OCI-LY7 (cell line): ENCODE measurements at regions not wholly inside any gene's neighbourhood (a gene's known extent, or its start where the extent isn't known, plus 50 kb on each side); places are given as distances from the start of the nearest gene placed in this dataset.

Source experiments
- BruUV-seq: library from RNA; stranded (reverse); fragments of 400-500 nt; replicated peaks from 2 replicates; lab custom pipeline; 2021; lab: Mats Ljungman, UMichigan
- CTCF ChIA-PET: fragments of 300-600 bp; sonication (Branson Sonifier 250); formaldehyde crosslinking; loops from one replicate; lab custom pipeline; 2022; ENCODE audit warnings: antibody characterized with exemption; ENCODE audit not compliant: unreplicated experiment; lab: Charles Lee
- POLR2A ChIA-PET: fragments of 300-600 bp; sonication (Branson Sonifier 250); formaldehyde crosslinking; loops from one replicate; lab custom pipeline; 2022; ENCODE audit warnings: antibody characterized with exemption; lab: Charles Lee
- DNase-seq: peaks from one replicate; pipeline ENCODE4 v3.0.0-alpha.2; 2015; ENCODE audit warnings: low spot score
- H2AFZ ChIP-seq: fragments of 200-600 bp; sonication (generic), shearing (Covaris generic); 2 replicates; pipeline ENCODE4 v1.6.1; 2014; ENCODE audit warnings: mild to moderate bottlenecking, antibody characterized with exemption, low read length, moderate library complexity
- H3K27ac ChIP-seq: fragments of 200-600 bp; sonication (generic); 2 replicates; pipeline ENCODE4 v1.5.1; 2014; ENCODE audit warnings: mixed run types, low read depth, mild to moderate bottlenecking, moderate library complexity, low read length, inconsistent platforms; ENCODE audit not compliant: poor library complexity, severe bottlenecking
- H3K36me3 ChIP-seq: fragments of 200-600 bp; sonication (generic); 2 replicates; pipeline ENCODE4 v1.6.1; 2014; ENCODE audit warnings: mild to moderate bottlenecking, antibody characterized with exemption, low read length, moderate library complexity, mixed read lengths; ENCODE audit not compliant: insufficient read depth
- H3K4me1 ChIP-seq: fragments of 200-600 bp; sonication (generic); 2 replicates; pipeline ENCODE4 v1.5.1; 2014; ENCODE audit warnings: mild to moderate bottlenecking, low read length; ENCODE audit not compliant: insufficient read depth, poor library complexity, severe bottlenecking
- H3K4me2 ChIP-seq: fragments of 200-600 bp; sonication (generic); 2 replicates; pipeline ENCODE4 v1.6.1; 2014; ENCODE audit warnings: mild to moderate bottlenecking, low read length
- H3K4me3 ChIP-seq: fragments of 200-600 bp; sonication (generic); 2 replicates; pipeline ENCODE4 v1.5.1; 2014; ENCODE audit warnings: mild to moderate bottlenecking, low read depth, low read length; ENCODE audit not compliant: poor library complexity, severe bottlenecking
- H3K79me2 ChIP-seq: fragments of 200-600 bp; sonication (generic); 2 replicates; pipeline ENCODE4 v1.6.1; 2016; ENCODE audit warnings: low read depth, mild to moderate bottlenecking, low read length, moderate library complexity, mixed read lengths; ENCODE audit not compliant: insufficient read depth
- H3K9me2 ChIP-seq: fragments of 200-600 bp; sonication (generic); 2 replicates; pipeline ENCODE4 v1.6.1; 2016; ENCODE audit warnings: mild to moderate bottlenecking, low read length, mixed read lengths; ENCODE audit not compliant: insufficient read depth
- H3K9me3 ChIP-seq: fragments of 200-600 bp; sonication (generic); 2 replicates; pipeline ENCODE4 v1.6.1; 2014; ENCODE audit warnings: mild to moderate bottlenecking, mixed run types, low read length, mixed read lengths
- H4K20me1 ChIP-seq: fragments of 200-600 bp; sonication (generic); 2 replicates; pipeline ENCODE4 v1.6.1; 2014; ENCODE audit warnings: mild to moderate bottlenecking, antibody characterized with exemption, low read length, moderate library complexity, mixed read lengths; ENCODE audit not compliant: insufficient read depth
- CTCF ChIP-seq: fragments of 200-600 bp; sonication (generic); conservative IDR thresholded peaks from 2 replicates; pipeline ENCODE4 v1.5.1; 2014; ENCODE audit warnings: mild to moderate bottlenecking, antibody characterized with exemption, low read length, moderate library complexity, mixed read lengths
- EZH2phosphoT487 ChIP-seq: fragments of 200-600 bp; sonication (generic); IDR thresholded peaks from 2 replicates; pipeline ENCODE4 v1.6.1; 2018; ENCODE audit warnings: low read depth, borderline replicate concordance, mild to moderate bottlenecking, mixed run types, antibody characterized with exemption, low read length, moderate library complexity, mixed read lengths
- intact Hi-C: fragments of 100-400 bp; cut with micrococcal nuclease; formaldehyde crosslinking; loops from one replicate; pipeline ENCODE4 v1.10.0; 2022; ENCODE audit not compliant: unreplicated experiment

- Histone ChIP-seq H3K36me3 (no peaks in the 10 kb centered on the region), H4K20me1 (no peaks in the 10 kb centered on the region), H3K27ac (no peak overlapping the region), H3K9me2 (no peaks in the 10 kb centered on the region), H3K9me3 (no peaks in the 10 kb centered on the region), H2AFZ (no peak overlapping the region), H3K79me2 (no peaks in the 10 kb centered on the region), H3K4me2 (no peak overlapping the region), H3K4me3 (no peak overlapping the region), H3K4me1 (no peaks in the 10 kb centered on the region)
- intact Hi-C loops, result no loop called here
- ChIA-PET POLR2A (no interaction called here), CTCF (no interaction called here)
- BruUV-seq, result no TSS peak
- DNase-seq, result no peak
- TF ChIP-seq EZH2phosphoT487 (no peak), CTCF (no peak)
These were observed 232.4 kb downstream of the MEIS1 start for GRCh38 chr2:66667301-66667700.

- Histone ChIP-seq H4K20me1 (no peaks in the 10 kb centered on the region), H2AFZ (no peak overlapping the region), H3K79me2 (no peaks in the 10 kb centered on the region), H3K9me3 (no peaks in the 10 kb centered on the region), H3K27ac (no peak overlapping the region), H3K36me3 (no peaks in the 10 kb centered on the region), H3K4me2 (no peak overlapping the region), H3K4me3 (no peak overlapping the region), H3K9me2 (no peaks in the 10 kb centered on the region), H3K4me1 (no peaks in the 10 kb centered on the region)
- TF ChIP-seq EZH2phosphoT487 (no peak), CTCF (no peak)
- DNase-seq, result no peak
- BruUV-seq, result no TSS peak
- intact Hi-C loops, result no loop called here
- ChIA-PET POLR2A (no interaction called here), CTCF (no interaction called here)
These were observed 238.4 kb downstream of the MEIS1 start for GRCh38 chr2:66673286-66673685.

- intact Hi-C loops, result no loop called here
- Histone ChIP-seq H3K27ac (no peak overlapping the region), H4K20me1 (no peaks in the 10 kb centered on the region), H3K4me2 (no peak overlapping the region), H3K9me3 (no peaks in the 10 kb centered on the region), H3K79me2 (no peaks in the 10 kb centered on the region), H3K4me3 (no peak overlapping the region), H3K36me3 (no peaks in the 10 kb centered on the region), H3K4me1 (no peaks in the 10 kb centered on the region), H3K9me2 (no peaks in the 10 kb centered on the region), H2AFZ (no peak overlapping the region)
- no peak for TF ChIP-seq EZH2phosphoT487
- TF ChIP-seq CTCF, result no peak
- DNase-seq, result no peak
- no TSS peak for BruUV-seq
- CTCF ChIA-PET, result no interaction called here
- POLR2A ChIA-PET, result no interaction called here
These were observed 239.2 kb downstream of the MEIS1 start for GRCh38 chr2:66674087-66674486.
